Activated CD4-positive, CD25-positive, alpha-beta regulatory T cell (primary cell): ENCODE measurements at regions not wholly inside any gene's neighbourhood (a gene's known extent, or its start where the extent isn't known, plus 50 kb on each side); places are given as distances from the start of the nearest gene placed in this dataset.
"Not testable (repeated sequence)": the region's sequence is repeated elsewhere in the genome, so short reads cannot be mapped to it uniquely, and the experiment has no call there.

ENCODE experiments used
- DNase-seq, 4 experiments: peaks; one replicate each; lab custom pipeline; 2025; lab: John Stamatoyannopoulos, UW

GRCh38 chr2:16200554-16201193 is 260.3 kb downstream of the MYCN start:
- DNase-seq = no peak

- no peak for DNase-seq
Measured at GRCh38 chr2:16199882-16200553, 259.7 kb downstream of the MYCN start.

- DNase-seq = not testable (repeated sequence)
Measured at GRCh38 chr2:16199241-16199640, 258.9 kb downstream of the MYCN start.

- no peak for DNase-seq
Measured at GRCh38 chr2:16198166-16198912, 258.0 kb downstream of the MYCN start.

DNA sequence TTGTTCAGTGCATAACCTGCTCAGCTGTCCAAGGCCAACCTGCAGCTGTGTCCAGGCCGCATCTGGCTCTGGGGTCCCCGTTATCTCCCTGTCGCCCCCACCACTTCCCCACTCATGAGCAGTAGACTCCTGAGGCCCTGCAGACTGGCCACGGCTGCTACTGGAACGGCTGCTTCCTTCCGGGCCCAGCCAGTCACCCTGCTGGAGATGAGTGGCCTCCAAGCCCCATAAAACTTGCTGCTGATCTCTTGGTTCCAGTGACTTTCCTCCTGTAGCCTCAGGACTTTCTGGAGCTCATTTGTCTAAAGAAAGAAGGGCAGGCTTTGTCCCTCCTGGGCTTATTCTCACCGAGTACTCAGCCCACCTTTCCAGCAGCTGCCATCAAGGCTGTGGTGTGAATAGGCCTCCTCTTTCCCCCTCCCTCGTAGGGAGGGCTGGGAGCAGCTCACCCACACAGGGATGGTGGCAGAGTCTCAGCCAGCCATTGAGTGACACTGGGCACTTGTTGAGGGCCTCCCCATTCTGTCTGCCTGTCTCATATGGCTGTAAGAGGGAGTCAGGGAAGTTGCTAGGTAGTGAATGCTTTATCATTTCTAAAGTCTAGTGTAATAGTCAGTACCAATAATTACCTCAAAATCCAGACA is 257.3 kb downstream of the MYCN start:
- no peak for DNase-seq

GRCh38 chr2:16196687-16197503 is 256.5 kb downstream of the MYCN start:
- no peak for DNase-seq

- DNase-seq = no peak
Measured at GRCh38 chr2:16195681-16196070, 255.3 kb downstream of the MYCN start.

- no peak for DNase-seq
Measured at GRCh38 chr2:16194931-16195680, 254.8 kb downstream of the MYCN start.

GRCh38 chr2:16194530-16194929 is 254.2 kb downstream of the MYCN start:
- no peak for DNase-seq

- DNase-seq = no peak
Measured at GRCh38 chr2:16194096-16194390, 253.7 kb downstream of the MYCN start.

DNA sequence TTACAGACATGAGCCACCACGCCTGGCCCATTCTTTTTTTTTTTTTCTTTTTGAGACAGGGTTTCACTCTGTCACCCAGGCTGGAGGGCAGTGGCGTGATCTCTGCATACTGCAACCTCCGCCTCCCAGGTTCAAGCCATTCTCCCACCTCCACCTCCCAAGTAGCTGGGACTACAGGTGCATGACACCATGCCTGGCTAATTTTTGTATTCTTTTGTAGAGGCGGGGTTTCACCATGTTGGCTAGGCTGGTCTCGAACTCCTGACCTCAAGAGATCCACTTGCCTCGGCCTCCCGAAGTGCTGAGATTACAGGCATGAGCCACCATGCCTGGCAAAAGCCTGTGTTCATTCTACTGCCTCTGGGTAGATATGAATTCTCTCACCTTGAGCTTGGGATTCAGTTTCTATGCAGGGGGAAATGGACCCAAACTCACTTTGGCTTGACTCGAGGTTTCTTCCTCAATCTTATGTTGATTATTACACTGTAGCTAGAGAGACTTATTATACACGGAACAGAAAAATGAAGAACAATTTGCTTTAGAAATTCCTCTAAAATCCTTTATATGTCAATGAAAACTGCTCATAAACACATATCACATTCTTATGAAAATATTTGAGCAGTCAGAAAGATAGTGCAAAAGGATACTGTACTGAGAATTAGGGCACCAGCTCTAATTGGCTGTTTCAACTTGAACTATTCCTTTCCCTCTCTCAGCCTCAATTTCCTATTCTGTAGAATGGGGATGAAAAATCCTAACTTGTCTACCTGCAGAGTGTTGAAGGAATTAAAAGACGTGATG is 252.3 kb downstream of the MYCN start:
- no peak for DNase-seq

DNA sequence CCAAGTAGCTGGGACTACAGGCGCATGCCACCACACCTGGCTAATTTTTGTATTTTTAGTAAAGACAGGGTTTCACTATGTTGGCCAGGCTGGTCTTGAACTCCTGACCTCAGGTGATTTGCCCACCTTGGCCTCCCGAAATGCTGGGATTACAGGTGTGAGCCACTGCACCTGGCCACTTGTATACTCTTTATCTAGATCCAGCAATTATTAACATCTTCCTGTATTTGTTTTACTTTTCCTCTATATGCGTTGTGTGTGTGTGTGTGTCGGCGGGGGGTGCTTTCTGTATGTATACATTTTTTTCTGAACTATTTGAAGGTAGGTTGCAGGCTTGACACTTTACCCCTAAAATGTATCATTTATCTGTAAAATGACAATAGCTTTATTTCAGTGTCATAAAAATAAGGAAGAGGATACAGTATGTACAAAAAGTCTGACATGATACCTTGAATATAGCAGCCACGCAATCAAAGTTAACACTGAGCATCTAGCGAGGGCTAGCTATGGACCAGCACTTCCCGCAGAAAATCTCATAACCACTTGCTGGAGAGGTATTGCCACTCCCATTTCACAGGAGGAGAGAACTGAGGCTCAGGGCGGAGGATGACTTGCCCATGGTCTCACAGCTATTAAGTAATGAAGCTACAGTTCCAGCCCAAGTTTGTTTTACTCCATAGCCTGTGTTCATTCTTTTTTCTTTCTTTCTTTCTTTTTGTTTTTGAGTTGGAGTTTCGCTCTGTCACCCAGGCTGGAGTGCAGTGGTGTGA is 251.3 kb downstream of the MYCN start:
- DNase-seq = no peak

- DNase-seq = no peak
Measured at GRCh38 chr2:16190446-16191270, 250.3 kb downstream of the MYCN start.

GRCh38 chr2:16189836-16190160 is 249.4 kb downstream of the MYCN start:
- no peak for DNase-seq

GRCh38 chr2:16189029-16189835 is 248.9 kb downstream of the MYCN start:
- no peak for DNase-seq

- DNase-seq = no peak
Measured at GRCh38 chr2:16188261-16188890, 248.0 kb downstream of the MYCN start.

DNA sequence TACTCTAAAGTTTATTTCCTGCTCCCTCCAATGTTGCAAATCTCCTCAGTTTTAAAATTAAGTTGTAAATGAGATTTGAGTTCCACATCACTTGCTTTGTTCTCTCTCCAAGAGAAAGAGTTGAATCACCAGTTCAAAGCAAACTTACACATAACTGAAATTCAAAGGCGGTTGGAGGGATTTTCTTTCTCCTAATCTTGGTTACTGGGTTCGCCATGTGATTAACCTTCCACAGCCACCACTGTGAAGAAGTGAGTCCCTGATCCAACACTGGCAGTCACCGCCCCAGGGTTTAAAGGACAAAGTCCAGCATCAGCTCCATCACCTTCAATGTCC is 247.1 kb downstream of the MYCN start:
- no peak for DNase-seq
